ENCODE measurements at regions not wholly inside any gene's neighbourhood (a gene's known extent, or its start where the extent isn't known, plus 50 kb on each side); places are given as distances from the start of the nearest gene placed in this dataset.
A peak's percentile ranks its signal among the peaks of the same experiment; 100 is the strongest.

GRCh38 chr2:43103093-43103404, 123.4 kb downstream of the ZFP36L2 start:
- H3K9me3 ChIP-seq, result no peaks in the 10 kb centered on the region
- H3K4me3 ChIP-seq, result no peak overlapping the region
- H3K27ac ChIP-seq, result peak overlapping the region in 3 of 4 donors; percentile 87 to 88 (median 88)
- intact Hi-C loops (cut with DNase I), result no loop called here
- no peaks in the 10 kb centered on the region for H3K36me3 ChIP-seq (replicated peaks in 1 of 2; ENCODE audit: insufficient read depth in 1 of 2, low read depth in 2 of 2)
- TF ChIP-seq CTCF (IDR thresholded peaks at IDR 0.05) (no peak), POLR2A (IDR thresholded peaks at IDR 0.05) (no peak)
- 80 to 84% methylated on average over 3 of the region's 3 CpGs for WGBS, 2 donors
- ATAC-seq (no peak), DNase-seq (no peak)
- H3K27me3 ChIP-seq, result no peaks in the 10 kb centered on the region
- peaks cover 28% of the 10 kb centered on the region for H3K4me1 ChIP-seq

DNA sequence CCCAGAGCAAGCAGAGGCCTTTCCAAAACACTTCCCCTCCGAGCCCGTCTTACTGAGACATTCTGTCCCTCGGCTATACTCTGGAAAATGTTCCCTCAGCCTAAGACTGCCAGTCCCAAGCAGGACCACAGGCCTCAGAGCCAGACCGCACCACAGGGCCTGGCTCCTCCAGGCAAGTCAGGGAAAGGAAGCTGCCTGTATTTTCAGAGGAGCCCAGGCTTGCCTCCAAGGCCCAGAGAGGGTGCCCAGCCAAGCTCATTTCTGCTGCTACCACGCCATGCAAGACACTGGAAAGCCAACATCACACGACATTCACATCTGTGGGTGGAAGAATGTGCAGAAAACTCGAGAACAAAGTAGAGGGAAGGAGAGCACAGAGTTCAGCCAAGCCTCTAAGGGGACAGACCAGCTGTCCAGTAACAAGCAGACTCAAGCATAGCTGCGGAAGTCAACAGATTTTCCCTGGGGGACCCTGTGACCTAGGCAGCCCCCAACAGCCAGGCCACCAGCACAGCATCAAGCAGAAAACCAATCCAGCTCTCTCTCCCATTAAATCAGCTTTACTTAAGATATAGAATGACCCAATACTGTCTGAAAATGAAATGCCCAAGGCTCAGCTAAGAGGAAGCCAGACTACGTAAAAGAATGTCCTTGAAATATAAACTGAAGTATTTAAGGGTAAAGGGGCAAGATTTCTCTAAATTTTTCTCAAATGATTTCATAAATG, 123.9 kb downstream of the ZFP36L2 start:
- intact Hi-C loops (cut with DNase I), result no loop called here
- Histone ChIP-seq H3K27me3 (no peaks in the 10 kb centered on the region), H3K9me3 (no peaks in the 10 kb centered on the region), H3K27ac (peak overlapping the region in 3 of 4 donors; percentile 87 to 88 (median 88)), H3K4me1 (peaks cover 25% of the 10 kb centered on the region), H3K4me3 (no peak overlapping the region), H3K36me3 (replicated peaks in 1 of 2; ENCODE audit: insufficient read depth in 1 of 2, low read depth in 2 of 2) (no peaks in the 10 kb centered on the region)
- TF ChIP-seq POLR2A (IDR thresholded peaks at IDR 0.05), result peak in 2 of 3 donors; percentile 34 to 37
- no peak for TF ChIP-seq CTCF (IDR thresholded peaks at IDR 0.05)
- peak; percentile 9 for ATAC-seq
- 65 to 76% methylated on average over 6 to 9 of the region's 9 CpGs for WGBS, 2 donors
- DNase-seq, result peak in 2 of 4 donors; percentile 39 to 49

DNA sequence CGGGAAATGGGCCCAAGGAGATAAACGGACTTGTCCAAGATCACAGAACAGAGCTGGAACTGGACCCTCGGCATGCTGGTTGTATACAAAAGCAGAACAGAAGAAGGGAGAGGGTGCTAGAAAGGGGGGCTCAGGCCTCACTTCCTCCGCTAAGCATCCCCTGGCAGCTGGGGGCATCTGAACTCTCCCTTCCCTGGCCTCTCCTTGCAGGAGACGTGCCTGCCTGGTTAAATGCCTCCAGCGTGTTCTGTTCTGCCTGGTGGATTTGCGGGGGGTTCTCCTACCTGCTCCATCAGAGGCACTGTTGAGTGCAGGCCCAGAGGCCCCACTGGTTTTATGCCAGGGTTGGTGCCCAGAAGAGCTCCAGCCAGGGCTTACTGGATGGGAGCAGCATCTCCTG, 124.7 kb downstream of the ZFP36L2 start:
- ATAC-seq (no peak), DNase-seq (no peak)
- Histone ChIP-seq H3K27me3 (no peaks in the 10 kb centered on the region), H3K4me3 (no peak overlapping the region), H3K36me3 (replicated peaks in 1 of 2; ENCODE audit: insufficient read depth in 1 of 2, low read depth in 2 of 2) (no peaks in the 10 kb centered on the region), H3K4me1 (peaks cover 22% of the 10 kb centered on the region), H3K27ac (peak overlapping the region; percentile 57 to 88 (median 88)), H3K9me3 (no peaks in the 10 kb centered on the region)
- intact Hi-C loops (cut with DNase I), result no loop called here
- WGBS, 2 donors, result 87% methylated on average over 3 to 7 of the region's 7 CpGs
- no peak for TF ChIP-seq POLR2A (IDR thresholded peaks at IDR 0.05)
- no peak for TF ChIP-seq CTCF (IDR thresholded peaks at IDR 0.05)

DNA sequence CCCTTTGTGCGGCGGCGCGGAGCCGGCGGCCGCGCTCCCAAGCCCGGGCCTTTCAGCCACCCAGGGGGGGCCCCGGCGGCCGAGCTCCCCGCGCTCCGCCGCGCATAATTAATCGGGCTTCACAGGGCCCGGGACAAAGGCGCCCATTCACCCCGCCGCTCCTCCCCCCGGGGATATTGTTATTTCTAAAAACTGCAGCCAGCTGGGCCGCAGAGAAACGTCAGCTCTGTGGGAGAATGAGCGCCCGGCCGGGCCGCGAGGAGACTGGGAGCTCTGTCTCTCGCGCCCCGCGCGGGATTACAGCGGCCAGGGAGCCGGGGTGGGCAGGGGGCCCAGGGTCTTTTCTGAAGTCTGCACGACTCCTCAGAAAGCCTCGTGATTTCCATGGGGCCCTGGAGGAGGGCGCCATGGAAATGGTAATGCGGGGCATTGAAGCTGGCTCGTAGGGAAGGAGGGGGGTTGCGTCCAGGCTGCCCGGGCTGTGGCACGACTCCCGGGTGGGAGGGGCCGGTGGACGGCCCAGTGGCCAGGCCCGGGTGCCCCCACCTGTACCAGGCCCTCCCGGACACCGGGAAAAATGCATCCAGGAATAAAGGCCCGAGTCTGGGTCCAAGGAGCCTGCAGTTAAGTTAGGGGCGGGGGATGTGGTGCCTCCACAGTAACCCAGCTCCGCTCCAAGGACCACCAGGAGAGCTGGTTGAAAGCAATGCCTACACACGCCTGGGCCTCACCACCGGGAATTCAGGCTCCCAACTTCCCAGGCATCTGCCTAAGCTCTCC, 125.3 kb downstream of the ZFP36L2 start:
- ATAC-seq, result peak; percentile 80
- TF ChIP-seq POLR2A (IDR thresholded peaks at IDR 0.05), result peak in 2 of 3 donors; percentile 65 to 70
- no peak for TF ChIP-seq CTCF (IDR thresholded peaks at IDR 0.05)
- Histone ChIP-seq H3K27ac (peak overlapping the region; percentile 57 to 88 (median 88)), H3K9me3 (no peaks in the 10 kb centered on the region), H3K27me3 (no peaks in the 10 kb centered on the region), H3K4me3 (no peak overlapping the region), H3K36me3 (replicated peaks in 1 of 2; ENCODE audit: insufficient read depth in 1 of 2, low read depth in 2 of 2) (no peaks in the 10 kb centered on the region), H3K4me1 (peaks cover 16% of the 10 kb centered on the region)
- peak; percentile 60 to 72 (median 62) for DNase-seq
- intact Hi-C loops (cut with DNase I), result no loop called here
- WGBS, 2 donors, result 35 to 81% methylated on average over 2 to 56 of the region's 56 CpGs

Measured in body of pancreas (tissue), 4 donors.